ENCODE measurements at regions not wholly inside any gene's neighbourhood (a gene's known extent, or its start where the extent isn't known, plus 50 kb on each side); places are given as distances from the start of the nearest gene placed in this dataset.
A peak's percentile ranks its signal among the peaks of the same experiment; 100 is the strongest.

GRCh38 chr1:204736836-204737235 is 51.3 kb upstream of the LRRN2 start:
- no peak for DNase-seq

GRCh38 chr1:204738506-204738905 is 53.0 kb upstream of the LRRN2 start:
- no peak for DNase-seq

- DNase-seq, result no peak
Observed at GRCh38 chr1:204740354-204740753, 54.8 kb upstream of the LRRN2 start.

- DNase-seq, result no peak
Observed at GRCh38 chr1:204741440-204741839, 55.9 kb upstream of the LRRN2 start.

- DNase-seq, result no peak
Observed at GRCh38 chr1:204742676-204743251, 57.2 kb upstream of the LRRN2 start.

- DNase-seq, result no peak
Observed at GRCh38 chr1:204744107-204744779, 58.7 kb upstream of the LRRN2 start.

GRCh38 chr1:204746838-204747442 is 61.4 kb upstream of the LRRN2 start:
- peak; percentile 41 to 43 for DNase-seq

- no peak for DNase-seq
Observed at GRCh38 chr1:204751480-204751879, 65.9 kb upstream of the LRRN2 start.

- DNase-seq, result no peak
Observed at GRCh38 chr1:204751883-204752687, 66.5 kb upstream of the LRRN2 start.

GRCh38 chr1:204752688-204753040 is 67.1 kb upstream of the LRRN2 start:
- no peak for DNase-seq

- DNase-seq, result no peak
Observed at GRCh38 chr1:204754821-204755220, 69.3 kb upstream of the LRRN2 start.

- no peak for DNase-seq
Observed at GRCh38 chr1:204756349-204756748, 70.8 kb upstream of the LRRN2 start.

- no peak for DNase-seq
Observed at GRCh38 chr1:204756811-204757210, 71.3 kb upstream of the LRRN2 start.

GRCh38 chr1:204758601-204759000 is 73.1 kb upstream of the LRRN2 start:
- DNase-seq, result no peak

GRCh38 chr1:204760350-204760749 is 74.8 kb upstream of the LRRN2 start:
- DNase-seq, result no peak

GRCh38 chr1:204760757-204761156 is 75.2 kb upstream of the LRRN2 start:
- no peak for DNase-seq

GRCh38 chr1:204763773-204764427 is 78.4 kb upstream of the LRRN2 start:
- peak; percentile 38 to 46 for DNase-seq

- no peak for DNase-seq
Observed at GRCh38 chr1:204769997-204770396, 84.5 kb upstream of the LRRN2 start.

- DNase-seq, result no peak
Observed at GRCh38 chr1:204771358-204771757, 85.8 kb upstream of the LRRN2 start.

GRCh38 chr1:204773246-204773645 is 87.7 kb upstream of the LRRN2 start:
- DNase-seq, result no peak

GRCh38 chr1:204775546-204775945 is 90.0 kb upstream of the LRRN2 start:
- DNase-seq, result no peak

GRCh38 chr1:204777591-204777990 is 92.1 kb upstream of the LRRN2 start:
- DNase-seq, result no peak

GRCh38 chr1:204780630-204781029 is 90.0 kb upstream of the NFASC start:
- DNase-seq, result no peak

All from activated CD4-positive, alpha-beta T cell treated with anti-CD3 and anti-CD28 coated beads, Interleukin-2, amount 50 U/mL, for 4 hours (primary cell).